ENCODE measurements at regions not wholly inside any gene's neighbourhood (a gene's known extent, or its start where the extent isn't known, plus 50 kb on each side); places are given as distances from the start of the nearest gene placed in this dataset.

GRCh38 chr4:53781629-53782457 lies 190.6 kb upstream of the LNX1 start:
- no peak for TF ChIP-seq CTCF (conservative IDR thresholded peaks at IDR 0.05; ENCODE audit: low read depth in 2 of 2)
- TF ChIP-seq POLR2AphosphoS5 (IDR thresholded peaks at IDR 0.05; ENCODE audit: low read depth) = no peak
- TF ChIP-seq ETS1 (IDR thresholded peaks at IDR 0.05) = no peak
- TF ChIP-seq EZH2phosphoT487 (IDR thresholded peaks at IDR 0.05; ENCODE audit: unreplicated experiment) = no peak
- no peak for TF ChIP-seq EZH2 (IDR thresholded peaks at IDR 0.05; ENCODE audit: low read depth, unreplicated experiment)
- no peak for TF ChIP-seq REST (IDR thresholded peaks at IDR 0.05; ENCODE audit: unreplicated experiment)
- TF ChIP-seq STAT1 (IDR thresholded peaks at IDR 0.05; ENCODE audit: unreplicated experiment) = no peak
- TF ChIP-seq ZNF462 (CRISPR knock-in tag; IDR thresholded peaks at IDR 0.05) = no peak
- no peak for TF ChIP-seq ZNF331 (CRISPR knock-in tag; IDR thresholded peaks at IDR 0.05; ENCODE audit: low read depth)
- TF ChIP-seq JUNB (IDR thresholded peaks at IDR 0.05; ENCODE audit: unreplicated experiment) = no peak
- TF ChIP-seq CREB1 (CRISPR knock-in tag; IDR thresholded peaks at IDR 0.05; ENCODE audit: low read depth) = no peak

Data from GM23338 (cell line).